ENCODE measurements at regions not wholly inside any gene's neighbourhood (a gene's known extent, or its start where the extent isn't known, plus 50 kb on each side); places are given as distances from the start of the nearest gene placed in this dataset.

DNA sequence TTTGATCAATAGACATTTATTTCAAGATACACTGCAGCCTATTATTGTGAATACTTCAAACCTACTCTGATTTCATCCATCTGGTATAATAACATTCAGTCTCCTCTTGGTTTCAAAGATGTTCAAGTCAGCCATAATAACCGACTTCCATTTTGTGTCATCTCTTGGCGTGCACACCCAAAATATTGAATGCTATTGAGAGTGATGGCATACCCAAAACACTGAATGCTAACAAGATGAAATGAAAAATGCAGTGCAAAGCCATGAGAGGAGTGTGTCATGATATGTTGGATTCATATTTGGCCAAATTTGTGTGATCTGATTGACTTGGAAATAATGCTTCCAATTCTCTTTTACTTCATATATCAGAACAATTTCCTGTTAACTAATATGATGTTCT lies 181.2 kb upstream of the PCDH17 start:
- no peak for DNase-seq

DNA sequence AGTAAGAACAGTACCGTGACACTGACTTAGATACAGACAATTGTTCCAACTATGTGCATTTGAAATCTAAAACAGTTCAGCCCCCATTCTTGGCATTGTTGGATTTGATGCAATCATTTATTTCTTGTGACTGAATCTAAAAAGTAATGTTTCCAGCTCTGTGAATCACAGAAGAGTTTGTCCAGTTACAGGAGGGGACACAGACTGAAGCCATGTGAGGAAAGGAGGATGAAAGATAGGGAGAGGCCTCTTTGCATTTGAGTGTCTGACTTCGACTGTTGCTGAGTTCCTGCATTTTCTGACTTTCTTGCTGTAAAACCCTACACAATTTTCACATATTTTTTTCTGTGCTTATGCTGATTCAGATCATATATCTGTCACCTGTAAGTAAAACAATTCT lies 179.3 kb upstream of the PCDH17 start:
- no peak for DNase-seq

DNA sequence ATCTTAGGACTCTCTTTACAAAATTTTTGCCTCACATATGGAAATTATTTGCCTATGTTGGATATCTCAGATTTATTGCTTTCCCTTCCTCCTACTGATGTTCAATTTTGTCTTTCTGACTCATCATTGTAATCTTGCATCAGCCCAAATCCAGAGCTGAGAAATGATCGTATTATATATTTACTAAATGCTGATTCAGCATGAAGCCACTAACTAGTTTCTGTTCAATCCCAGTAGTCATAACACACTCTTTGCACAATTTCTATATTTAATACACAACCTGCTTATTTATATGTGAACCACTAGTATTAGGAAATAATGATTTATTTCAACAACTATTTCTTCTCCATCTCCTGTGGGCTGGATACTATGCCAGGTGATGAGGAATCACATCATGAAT lies 161.1 kb upstream of the PCDH17 start:
- DNase-seq, result no peak

DNA sequence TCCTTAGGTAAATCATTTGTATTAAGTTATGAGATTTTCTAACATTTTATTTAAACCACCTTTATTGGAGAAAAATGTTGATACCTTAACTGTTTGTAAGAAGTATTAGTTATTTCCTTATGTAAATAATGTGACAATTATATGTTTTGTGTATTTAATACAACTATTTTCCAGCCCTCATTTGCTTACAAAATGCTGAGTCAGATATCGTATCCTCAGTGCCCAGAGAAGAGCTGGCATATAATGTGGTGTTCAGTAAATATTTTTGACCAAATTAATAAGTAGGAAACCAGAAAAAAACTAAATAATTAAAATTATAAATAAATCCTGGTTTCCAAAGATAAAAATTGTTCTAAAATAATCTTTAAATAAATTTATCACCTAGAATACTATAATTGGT lies 140.2 kb upstream of the PCDH17 start:
- no peak for DNase-seq

DNA sequence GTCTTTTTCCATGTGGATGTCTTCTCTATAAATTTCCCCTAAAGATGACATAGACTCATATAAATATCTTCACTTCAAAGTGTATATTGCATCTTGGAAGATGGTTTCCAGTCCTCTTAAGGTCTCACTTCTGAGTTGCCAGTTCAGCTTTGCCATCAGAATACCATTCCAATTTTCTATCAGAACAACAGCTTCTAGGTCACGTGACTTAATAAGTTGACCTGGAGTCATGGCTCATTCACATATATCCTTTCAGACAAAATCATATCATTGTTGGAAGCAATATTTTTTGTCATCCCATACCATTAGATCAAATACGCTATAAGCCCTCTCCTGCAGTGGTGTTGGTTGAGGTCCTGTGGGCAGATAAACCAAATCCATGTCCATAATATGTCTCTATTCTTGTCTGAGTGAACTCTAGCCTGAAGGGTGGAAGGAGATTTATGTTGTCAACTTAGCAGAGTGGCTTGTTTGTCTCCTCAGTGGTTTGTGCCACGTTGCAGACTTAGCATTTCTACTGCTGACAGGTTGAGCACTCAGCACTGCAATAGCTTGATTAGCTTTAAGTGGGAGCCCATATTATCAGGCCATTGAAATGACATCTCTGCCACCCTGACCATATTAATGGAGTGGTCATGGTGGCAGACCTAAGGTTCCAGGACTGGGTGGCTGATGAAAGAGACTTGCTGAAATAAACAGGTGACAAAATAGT lies 123.6 kb upstream of the PCDH17 start:
- DNase-seq, result no peak

DNA sequence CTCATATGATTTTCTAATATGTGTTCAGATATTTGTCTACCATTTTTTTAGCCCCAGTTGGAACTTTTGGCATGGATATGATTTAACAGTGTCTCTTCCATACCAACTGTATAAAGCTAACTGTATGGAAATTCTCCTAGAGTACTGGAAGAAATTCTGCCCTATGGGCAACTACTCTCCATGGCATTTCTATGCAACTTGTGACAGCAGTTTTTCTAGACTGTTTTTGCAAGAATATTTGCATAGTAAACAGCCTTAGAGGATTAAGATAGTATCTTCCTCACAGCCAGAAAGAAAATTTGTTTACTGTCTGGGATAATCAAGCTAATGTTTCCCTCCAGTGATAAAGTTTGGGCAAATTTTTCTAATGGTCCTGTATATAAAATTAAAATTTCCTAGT lies 119.9 kb upstream of the PCDH17 start:
- DNase-seq, result no peak

DNA sequence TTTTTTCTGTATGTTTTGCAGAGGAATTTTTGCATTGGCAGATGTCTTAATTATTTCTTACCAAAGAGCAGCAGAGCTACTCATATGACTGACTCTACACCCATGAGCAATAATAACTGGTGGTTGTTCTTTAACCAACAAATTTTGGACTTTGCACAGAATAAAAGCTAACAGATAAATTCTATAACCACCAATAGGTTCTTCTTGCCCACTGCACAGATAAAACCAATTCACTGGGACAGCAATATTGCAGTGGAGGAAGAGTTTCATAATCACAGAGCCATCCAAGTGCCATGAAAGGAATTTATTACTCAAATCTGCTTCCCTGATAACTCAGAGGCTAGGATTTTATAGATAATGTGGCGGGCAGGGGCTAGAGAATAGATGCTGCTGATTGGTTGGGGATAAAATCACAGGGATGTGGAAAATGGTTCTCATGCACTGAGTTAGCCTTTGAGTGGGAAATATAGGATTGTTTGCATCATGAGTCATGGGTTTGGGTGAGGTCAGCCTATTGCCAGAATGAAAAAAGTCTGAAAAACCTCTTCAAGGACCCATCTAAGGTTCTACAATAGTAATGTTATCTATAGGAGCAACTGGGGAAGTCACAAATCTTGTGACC lies 104.3 kb upstream of the PCDH17 start:
- no peak for DNase-seq

DNA sequence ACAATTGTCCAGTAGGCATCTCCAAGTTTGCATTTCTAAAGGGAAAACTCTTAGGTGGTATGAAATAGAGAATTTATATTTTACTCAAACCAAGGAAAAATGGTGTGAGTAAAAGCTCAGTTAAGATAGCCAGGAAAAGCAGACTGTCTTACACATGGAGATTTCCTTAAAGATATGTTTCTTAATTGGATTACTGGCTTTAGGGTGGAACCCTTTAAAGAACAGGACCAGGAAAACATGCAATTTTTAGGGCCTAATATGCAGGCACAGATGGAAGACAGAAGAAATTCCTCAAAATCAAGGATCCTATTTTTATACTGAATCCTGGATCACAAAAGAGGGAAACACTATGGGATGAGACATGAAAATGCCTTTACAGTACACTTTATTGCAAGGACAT lies 100.3 kb upstream of the PCDH17 start:
- no peak for DNase-seq

DNA sequence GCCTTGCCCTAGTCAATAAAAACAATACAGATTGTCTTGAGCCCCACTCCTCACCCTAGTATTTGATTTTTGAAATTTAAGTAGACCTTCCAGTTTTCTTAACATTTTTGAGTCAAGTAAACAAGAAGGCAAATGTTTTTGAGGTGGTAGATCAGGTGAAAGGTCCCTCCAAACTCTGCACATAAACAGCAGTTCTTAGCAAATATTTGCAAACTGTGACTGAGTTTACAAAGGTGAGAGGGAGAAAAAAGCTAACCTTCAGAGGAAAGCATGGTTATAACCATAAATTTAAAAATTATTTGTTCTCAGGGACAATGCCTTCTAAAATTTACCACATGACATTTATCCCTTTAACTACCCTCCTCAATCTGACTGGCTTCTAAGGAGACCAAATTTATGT lies 84.6 kb upstream of the PCDH17 start:
- DNase-seq, result no peak

DNA sequence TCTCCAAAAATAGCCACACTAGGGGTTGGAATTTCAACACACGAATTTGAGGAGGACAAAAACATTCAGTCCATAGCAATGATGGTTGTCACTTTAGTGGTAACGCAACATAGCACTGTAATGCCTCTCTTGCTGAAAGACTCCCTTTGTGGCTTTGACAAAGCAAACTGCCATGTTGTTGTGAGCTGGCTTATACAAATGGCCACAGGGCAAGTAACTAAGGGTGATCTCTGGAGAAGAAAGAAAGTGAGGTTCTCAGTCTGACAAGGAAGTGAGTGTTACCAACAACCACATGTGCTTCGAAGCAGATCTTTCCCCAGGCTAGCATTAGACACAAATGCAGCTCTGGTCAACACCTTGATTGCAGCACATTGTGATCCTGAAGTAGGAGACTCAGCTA lies 79.1 kb upstream of the PCDH17 start:
- DNase-seq, result peak; percentile 3

DNA sequence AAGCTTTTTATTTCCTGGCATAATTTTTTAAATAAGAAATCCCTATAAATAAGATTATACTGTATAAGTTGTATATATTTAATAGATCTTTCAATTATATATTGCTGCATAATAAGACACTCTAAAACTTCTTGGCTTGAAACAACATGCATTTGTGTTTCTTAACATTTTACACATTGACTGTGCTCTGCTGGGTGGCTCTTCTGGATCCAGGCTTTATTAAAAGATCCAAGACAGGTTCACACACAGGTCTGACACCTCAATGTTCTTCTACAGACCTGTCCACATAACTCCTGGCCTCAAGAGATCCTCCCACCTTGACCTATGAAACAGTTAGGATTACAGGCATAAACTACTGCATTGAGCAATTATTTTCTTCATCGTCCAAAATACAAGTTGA lies 77.6 kb upstream of the PCDH17 start:
- DNase-seq, result no peak

DNA sequence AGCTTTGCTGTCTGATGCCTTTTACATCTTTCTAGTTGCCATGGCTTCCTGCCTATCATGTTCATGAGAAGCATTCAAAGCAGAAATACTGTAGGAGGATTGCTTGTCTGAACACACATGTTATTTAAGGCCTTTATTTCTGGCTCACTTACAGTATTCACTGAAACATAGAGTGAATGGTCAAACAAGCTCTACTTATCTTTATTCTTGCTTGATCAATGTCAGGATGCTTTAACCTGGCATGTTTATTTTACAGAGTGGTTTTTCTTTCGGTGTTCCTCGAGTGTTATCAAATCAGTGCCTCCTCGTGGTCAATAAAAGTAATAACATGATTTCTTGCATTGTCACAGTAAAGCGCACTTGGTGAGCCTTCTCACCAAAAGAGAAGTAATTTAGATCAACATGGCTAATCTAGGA lies 73.5 kb upstream of the PCDH17 start:
- DNase-seq, result peak; percentile 34

DNA sequence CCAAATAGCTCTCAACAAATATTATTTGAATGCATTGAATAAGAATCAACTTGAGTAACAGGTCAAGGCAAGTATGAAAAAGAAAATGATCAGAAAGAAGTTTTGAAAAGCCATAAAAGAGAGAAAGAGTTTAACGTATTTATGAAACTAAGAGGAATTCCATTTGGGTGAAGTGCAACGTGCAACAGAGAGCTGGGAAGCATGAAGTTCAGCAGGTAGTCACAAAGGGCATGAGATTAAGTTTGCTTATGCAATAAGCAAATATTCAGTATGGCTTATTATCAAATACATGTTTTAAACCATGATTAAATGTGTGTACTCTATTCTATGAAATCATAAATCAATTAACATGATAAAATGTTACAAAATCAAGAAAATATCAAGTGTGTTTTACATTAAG lies 62.7 kb upstream of the PCDH17 start:
- DNase-seq, result no peak

DNA sequence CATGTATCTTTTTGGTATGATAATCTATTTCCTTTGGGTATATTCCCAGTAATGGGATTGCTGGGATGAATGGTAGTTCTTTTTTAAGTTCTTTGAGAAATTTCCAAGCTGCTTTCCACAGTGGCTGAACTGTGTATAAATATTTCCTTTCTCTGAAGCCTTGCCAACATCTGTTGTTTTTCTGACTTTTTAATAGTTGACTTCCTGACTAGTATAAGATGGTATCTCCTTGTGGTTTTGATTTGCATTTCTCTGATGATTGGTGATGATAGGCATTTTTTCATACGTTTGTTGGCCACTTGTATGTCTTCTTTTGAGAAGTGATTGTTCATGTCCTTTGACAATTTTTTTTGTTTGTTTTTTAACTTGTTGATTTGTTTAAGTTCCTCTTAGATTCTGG lies 61.6 kb upstream of the PCDH17 start:
- no peak for DNase-seq

Measured in NCI-H69 (cell line).